ENCODE measurements at regions not wholly inside any gene's neighbourhood (a gene's known extent, or its start where the extent isn't known, plus 50 kb on each side); places are given as distances from the start of the nearest gene placed in this dataset.
"Not testable (repeated sequence)": the region's sequence is repeated elsewhere in the genome, so short reads cannot be mapped to it uniquely, and the experiment has no call there.

- in situ Hi-C loops (cut with MboI; ENCODE audit: low sequenced_read_pairs), result no loop called here
These were observed 274.7 kb upstream of the CTNNB1 start for GRCh38 chr3:40924559-40925141.

- in situ Hi-C loops (cut with MboI; ENCODE audit: low sequenced_read_pairs), result no loop called here
These were observed 274.1 kb upstream of the CTNNB1 start for GRCh38 chr3:40925231-40925630.

GRCh38 chr3:40930131-40930538, 269.2 kb upstream of the CTNNB1 start:
- in situ Hi-C loops (cut with MboI; ENCODE audit: low sequenced_read_pairs), result no loop called here

GRCh38 chr3:40930756-40931155, 268.5 kb upstream of the CTNNB1 start:
- in situ Hi-C loops (cut with MboI; ENCODE audit: low sequenced_read_pairs), result no loop called here

- in situ Hi-C loops (cut with MboI; ENCODE audit: low sequenced_read_pairs), result no loop called here
These were observed 260.7 kb upstream of the CTNNB1 start for GRCh38 chr3:40938591-40938990.

- in situ Hi-C loops (cut with MboI; ENCODE audit: low sequenced_read_pairs), result no loop called here
These were observed 260.1 kb upstream of the CTNNB1 start for GRCh38 chr3:40939030-40939740.

GRCh38 chr3:40939741-40940130, 259.6 kb upstream of the CTNNB1 start:
- in situ Hi-C loops (cut with MboI; ENCODE audit: low sequenced_read_pairs), result no loop called here

GRCh38 chr3:40940651-40941050, 258.7 kb upstream of the CTNNB1 start:
- in situ Hi-C loops (cut with MboI; ENCODE audit: low sequenced_read_pairs), result no loop called here

- in situ Hi-C loops (cut with MboI; ENCODE audit: low sequenced_read_pairs), result not testable (repeated sequence)
These were observed 252.3 kb upstream of the CTNNB1 start for GRCh38 chr3:40947022-40947421.

GRCh38 chr3:40949347-40949746, 250.0 kb upstream of the CTNNB1 start:
- in situ Hi-C loops (cut with MboI; ENCODE audit: low sequenced_read_pairs), result not testable (repeated sequence)

GRCh38 chr3:40951636-40952035, 247.7 kb upstream of the CTNNB1 start:
- in situ Hi-C loops (cut with MboI; ENCODE audit: low sequenced_read_pairs), result no loop called here

GRCh38 chr3:40961104-40961857, 238.0 kb upstream of the CTNNB1 start:
- in situ Hi-C loops (cut with MboI; ENCODE audit: low sequenced_read_pairs), result no loop called here

- in situ Hi-C loops (cut with MboI; ENCODE audit: low sequenced_read_pairs), result no loop called here
These were observed 236.6 kb upstream of the CTNNB1 start for GRCh38 chr3:40962721-40963120.

- in situ Hi-C loops (cut with MboI; ENCODE audit: low sequenced_read_pairs), result no loop called here
These were observed 230.6 kb upstream of the CTNNB1 start for GRCh38 chr3:40968666-40969065.

- in situ Hi-C loops (cut with MboI; ENCODE audit: low sequenced_read_pairs), result no loop called here
These were observed 230.0 kb upstream of the CTNNB1 start for GRCh38 chr3:40969341-40969740.

GRCh38 chr3:40969756-40970466, 229.4 kb upstream of the CTNNB1 start:
- in situ Hi-C loops (cut with MboI; ENCODE audit: low sequenced_read_pairs), result no loop called here

- in situ Hi-C loops (cut with MboI; ENCODE audit: low sequenced_read_pairs), result no loop called here
These were observed 227.8 kb upstream of the CTNNB1 start for GRCh38 chr3:40971191-40972168.

- in situ Hi-C loops (cut with MboI; ENCODE audit: low sequenced_read_pairs), result no loop called here
These were observed 227.0 kb upstream of the CTNNB1 start for GRCh38 chr3:40972350-40972749.

- in situ Hi-C loops (cut with MboI; ENCODE audit: low sequenced_read_pairs), result no loop called here
These were observed 226.2 kb upstream of the CTNNB1 start for GRCh38 chr3:40973141-40973540.

- in situ Hi-C loops (cut with MboI; ENCODE audit: low sequenced_read_pairs), result loop anchor here (25.0 kb wide), 1 partner anchor 237 kb away; no protein-coding TSS in a partner anchor
These were observed 223.6 kb upstream of the CTNNB1 start for GRCh38 chr3:40975711-40976121.

Measured in HL-60/S4 treated with phorbol 12-myristate 13-acetate at 8.2 ng/mL for 4 days and 3 days (cell line).